SK-N-SH treated with all-trans-retinoic acid at 6 μM for 48 hours (cell line): ENCODE measurements at regions not wholly inside any gene's neighbourhood (a gene's known extent, or its start where the extent isn't known, plus 50 kb on each side); places are given as distances from the start of the nearest gene placed in this dataset.

Experiments used
- ARNTL ChIP-seq: fragments of 450-650 bp; formaldehyde crosslinking; IDR thresholded peaks from 2 replicates; pipeline ENCODE4 v1.5.0; 2020; ENCODE audit warnings: low read depth, mild to moderate bottlenecking, moderate library complexity, borderline replicate concordance
- RARB ChIP-seq: fragments of 250-450 bp; sonication (Bioruptor Pico); IDR thresholded peaks from 2 replicates; pipeline ENCODE4 v1.8.0; 2021; ENCODE audit warnings: mild to moderate bottlenecking, moderate library complexity
- TF ChIP-seq, protein P1 (sequence below): fragments of 250-450 bp; sonication (Bioruptor Pico); IDR thresholded peaks from 2 replicates; pipeline ENCODE4 v1.8.0; 2020; ENCODE audit warnings: mild to moderate bottlenecking, moderate library complexity, borderline replicate concordance

DNA sequence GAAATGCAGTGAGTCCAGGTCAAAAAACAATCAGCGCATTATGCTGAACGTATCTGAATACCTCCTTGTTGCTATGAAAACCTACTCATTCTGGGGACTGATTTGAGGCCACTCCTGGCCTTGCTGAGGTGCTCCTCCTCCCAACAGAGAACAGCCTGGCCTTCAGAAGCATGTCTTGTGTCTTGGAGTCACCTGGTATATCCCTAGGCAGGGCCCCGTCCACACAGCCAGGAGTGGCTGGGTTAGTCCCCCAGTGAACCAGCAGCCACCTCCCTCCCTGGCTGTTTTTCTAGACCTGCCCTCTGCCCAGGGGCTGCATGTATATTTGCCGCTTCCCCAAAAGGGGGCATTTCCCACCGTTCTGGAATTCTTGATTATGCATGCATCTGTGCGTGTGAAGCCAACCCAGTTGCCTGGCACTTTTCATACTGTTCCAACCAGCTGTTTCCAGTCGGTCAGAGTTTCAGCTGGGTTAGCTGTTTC is 99.2 kb upstream of the SPATA31C2 start:
- TF ChIP-seq ARNTL (CRISPR knock-in tag) = no peak
- TF ChIP-seq, protein P1, sequence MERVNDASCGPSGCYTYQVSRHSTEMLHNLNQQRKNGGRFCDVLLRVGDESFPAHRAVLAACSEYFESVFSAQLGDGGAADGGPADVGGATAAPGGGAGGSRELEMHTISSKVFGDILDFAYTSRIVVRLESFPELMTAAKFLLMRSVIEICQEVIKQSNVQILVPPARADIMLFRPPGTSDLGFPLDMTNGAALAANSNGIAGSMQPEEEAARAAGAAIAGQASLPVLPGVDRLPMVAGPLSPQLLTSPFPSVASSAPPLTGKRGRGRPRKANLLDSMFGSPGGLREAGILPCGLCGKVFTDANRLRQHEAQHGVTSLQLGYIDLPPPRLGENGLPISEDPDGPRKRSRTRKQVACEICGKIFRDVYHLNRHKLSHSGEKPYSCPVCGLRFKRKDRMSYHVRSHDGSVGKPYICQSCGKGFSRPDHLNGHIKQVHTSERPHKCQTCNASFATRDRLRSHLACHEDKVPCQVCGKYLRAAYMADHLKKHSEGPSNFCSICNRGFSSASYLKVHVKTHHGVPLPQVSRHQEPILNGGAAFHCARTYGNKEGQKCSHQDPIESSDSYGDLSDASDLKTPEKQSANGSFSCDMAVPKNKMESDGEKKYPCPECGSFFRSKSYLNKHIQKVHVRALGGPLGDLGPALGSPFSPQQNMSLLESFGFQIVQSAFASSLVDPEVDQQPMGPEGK (CRISPR knock-in tag) = no peak
- TF ChIP-seq RARB (CRISPR knock-in tag) = no peak
